Erythroblast (primary cell): ENCODE measurements at regions not wholly inside any gene's neighbourhood (a gene's known extent, or its start where the extent isn't known, plus 50 kb on each side); places are given as distances from the start of the nearest gene placed in this dataset.

Experiments used
- GATA1 ChIP-seq: IDR thresholded peaks from 2 replicates; pipeline ENCODE4 v1.6.1; 2011; ENCODE audit warnings: low read depth, mild to moderate bottlenecking, control low read depth, low read length, moderate library complexity
- POLR2A ChIP-seq: IDR thresholded peaks from 2 replicates; pipeline ENCODE4 v1.6.1; 2011; ENCODE audit warnings: mild to moderate bottlenecking, low read length

GRCh38 chr17:77822302-77823030 lies 136.0 kb upstream of the TNRC6C start:
- no peak for TF ChIP-seq POLR2A
- TF ChIP-seq GATA1: no peak
